Keratinocyte (primary cell): ENCODE measurements at regions not wholly inside any gene's neighbourhood (a gene's known extent, or its start where the extent isn't known, plus 50 kb on each side); places are given as distances from the start of the nearest gene placed in this dataset.

Source experiments
- DNase-seq: peaks from one replicate; pipeline ENCODE4 v3.0.0-alpha.2; 2011; ENCODE audit warnings: low read depth, missing footprints, low spot score
- FAIRE-seq: peaks from 2 replicates; lab custom pipeline; 2011; peaks lifted over from hg19 to GRCh38; lab: Jason Lieb, UNC
- H2AFZ ChIP-seq: 2 replicates; pipeline ENCODE4 v1.6.0; 2012; ENCODE audit warnings: low read length, control low read depth, inconsistent platforms; ENCODE audit not compliant: control insufficient read depth
- H3K27ac ChIP-seq: 2 replicates; pipeline ENCODE4 v1.5.1; 2011; ENCODE audit warnings: low read length; ENCODE audit not compliant: control insufficient read depth, insufficient read depth
- H3K27me3 ChIP-seq: 3 replicates; pipeline ENCODE4 v1.6.0; 2011; ENCODE audit warnings: low read length; ENCODE audit not compliant: control insufficient read depth, insufficient read depth; ENCODE audit errors: extremely low read depth
- H3K36me3 ChIP-seq, 2 experiments: 2 replicates in 1 of 2; 3 replicates in 1 of 2; pipeline ENCODE4 v1.5.1; 2011; ENCODE audit warnings: low read length in 2 of 2, mild to moderate bottlenecking in 1 of 2; ENCODE audit not compliant: control insufficient read depth in 2 of 2, insufficient read depth in 2 of 2; ENCODE audit errors: extremely low read depth in 1 of 2
- H3K4me1 ChIP-seq: 3 replicates; pipeline ENCODE4 v1.5.1; 2011; ENCODE audit warnings: low read length; ENCODE audit not compliant: control insufficient read depth, insufficient read depth; ENCODE audit errors: extremely low read depth
- H3K4me2 ChIP-seq: 3 replicates; pipeline ENCODE4 v1.6.0; 2011; ENCODE audit warnings: low read depth, low read length; ENCODE audit not compliant: control insufficient read depth, insufficient read depth; ENCODE audit errors: extremely low read depth
- H3K4me3 ChIP-seq, 3 experiments: fragments of 200-600 bp in 1 of 3; sonication (generic) in 1 of 3; 2 replicates in 2 of 3; 3 replicates in 1 of 3; pipeline ENCODE4 v1.5.1; 2011 to 2016; ENCODE audit warnings: low read length in 3 of 3, mild to moderate bottlenecking in 3 of 3, control low read depth in 2 of 3, inconsistent platforms in 1 of 3, low read depth in 1 of 3, mixed read lengths in 1 of 3, mixed run types in 1 of 3, moderate library complexity in 1 of 3; ENCODE audit not compliant: control insufficient read depth in 2 of 3, insufficient read depth in 2 of 3; ENCODE audit errors: extremely low read depth in 1 of 3
- H3K79me2 ChIP-seq: 2 replicates; pipeline ENCODE4 v1.6.0; 2012; ENCODE audit warnings: low read length; ENCODE audit not compliant: control insufficient read depth, insufficient read depth
- H3K9ac ChIP-seq: 3 replicates; pipeline ENCODE4 v1.6.0; 2011; ENCODE audit warnings: low read length; ENCODE audit not compliant: control insufficient read depth, insufficient read depth; ENCODE audit errors: extremely low read depth
- H3K9me1 ChIP-seq: 3 replicates; pipeline ENCODE4 v1.6.0; 2011; ENCODE audit warnings: low read length; ENCODE audit not compliant: control insufficient read depth, insufficient read depth; ENCODE audit errors: extremely low read depth
- H3K9me3 ChIP-seq: 2 replicates; pipeline ENCODE4 v1.5.1; 2012; ENCODE audit warnings: low read depth, low read length; ENCODE audit not compliant: control insufficient read depth
- H4K20me1 ChIP-seq: 3 replicates; pipeline ENCODE4 v1.6.0; 2011; ENCODE audit warnings: low read length; ENCODE audit not compliant: control insufficient read depth, insufficient read depth; ENCODE audit errors: extremely low read depth
- EZH2 ChIP-seq: IDR thresholded peaks from one replicate; pipeline ENCODE4 v1.6.1; 2012; ENCODE audit warnings: inconsistent platforms, mild to moderate bottlenecking, low read length, moderate library complexity
- dilution Hi-C: fragments of 300-500 bp; cut with MboI; formaldehyde crosslinking; loops from one replicate; pipeline ENCODE4 v1.7.0; 2020; ENCODE audit warnings: low sequenced_read_pairs; ENCODE audit not compliant: extremely low pct_ligation_motif_present
- TF ChIP-seq, protein P1 (sequence below), 3 experiments: IDR thresholded peaks in 1 of 3; conservative IDR thresholded peaks in 1 of 3; optimal IDR thresholded peaks in 1 of 3; 2 replicates in 2 of 3; 3 replicates in 1 of 3; pipeline versions ENCODE3 to v1.5.1; 2011; ENCODE audit warnings: low read length in 3 of 3, mild to moderate bottlenecking in 3 of 3, moderate library complexity in 2 of 3, control low read depth in 1 of 3, inconsistent platforms in 1 of 3; ENCODE audit not compliant: insufficient read depth in 2 of 3; ENCODE audit errors: extremely low read depth in 1 of 3

- Histone ChIP-seq H3K4me2 (no peak overlapping the region), H3K9ac (no peak overlapping the region), H3K4me1 (no peaks in the 10 kb centered on the region), H3K27me3 (no peaks in the 10 kb centered on the region), H2AFZ (no peak overlapping the region), H4K20me1 (no peaks in the 10 kb centered on the region), H3K4me3 (no peak overlapping the region), H3K9me1 (no peaks in the 10 kb centered on the region), H3K36me3 (no peaks in the 10 kb centered on the region), H3K79me2 (no peaks in the 10 kb centered on the region), H3K9me3 (peaks cover 18% of the 10 kb centered on the region), H3K27ac (no peak overlapping the region)
- TF ChIP-seq EZH2 = no peak
- TF ChIP-seq, protein P1, sequence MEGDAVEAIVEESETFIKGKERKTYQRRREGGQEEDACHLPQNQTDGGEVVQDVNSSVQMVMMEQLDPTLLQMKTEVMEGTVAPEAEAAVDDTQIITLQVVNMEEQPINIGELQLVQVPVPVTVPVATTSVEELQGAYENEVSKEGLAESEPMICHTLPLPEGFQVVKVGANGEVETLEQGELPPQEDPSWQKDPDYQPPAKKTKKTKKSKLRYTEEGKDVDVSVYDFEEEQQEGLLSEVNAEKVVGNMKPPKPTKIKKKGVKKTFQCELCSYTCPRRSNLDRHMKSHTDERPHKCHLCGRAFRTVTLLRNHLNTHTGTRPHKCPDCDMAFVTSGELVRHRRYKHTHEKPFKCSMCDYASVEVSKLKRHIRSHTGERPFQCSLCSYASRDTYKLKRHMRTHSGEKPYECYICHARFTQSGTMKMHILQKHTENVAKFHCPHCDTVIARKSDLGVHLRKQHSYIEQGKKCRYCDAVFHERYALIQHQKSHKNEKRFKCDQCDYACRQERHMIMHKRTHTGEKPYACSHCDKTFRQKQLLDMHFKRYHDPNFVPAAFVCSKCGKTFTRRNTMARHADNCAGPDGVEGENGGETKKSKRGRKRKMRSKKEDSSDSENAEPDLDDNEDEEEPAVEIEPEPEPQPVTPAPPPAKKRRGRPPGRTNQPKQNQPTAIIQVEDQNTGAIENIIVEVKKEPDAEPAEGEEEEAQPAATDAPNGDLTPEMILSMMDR (optimal IDR thresholded peaks at IDR 0.05 in 1 of 3, IDR thresholded peaks at IDR 0.05 in 1 of 3, conservative IDR thresholded peaks at IDR 0.05 in 1 of 3; ENCODE audit: extremely low read depth in 1 of 3, insufficient read depth in 2 of 3, low read length in 3 of 3) = no peak
- no peak for DNase-seq
- dilution Hi-C loops = no loop called here
- FAIRE-seq = no peak
These were observed 443.2 kb upstream of the FRG1 start for GRCh38 chr4:189497516-189497915.

- Histone ChIP-seq H3K9me3 (peaks cover 18% of the 10 kb centered on the region), H3K9me1 (no peaks in the 10 kb centered on the region), H3K4me1 (no peaks in the 10 kb centered on the region), H3K27me3 (no peaks in the 10 kb centered on the region), H3K36me3 (no peaks in the 10 kb centered on the region), H4K20me1 (no peaks in the 10 kb centered on the region), H3K27ac (no peak overlapping the region), H3K79me2 (no peaks in the 10 kb centered on the region), H2AFZ (no peak overlapping the region), H3K9ac (no peak overlapping the region), H3K4me3 (no peak overlapping the region), H3K4me2 (no peak overlapping the region)
- TF ChIP-seq, protein P1 (optimal IDR thresholded peaks at IDR 0.05 in 1 of 3, IDR thresholded peaks at IDR 0.05 in 1 of 3, conservative IDR thresholded peaks at IDR 0.05 in 1 of 3; ENCODE audit: extremely low read depth in 1 of 3, insufficient read depth in 2 of 3, low read length in 3 of 3) = no peak
- no peak for TF ChIP-seq EZH2
- dilution Hi-C loops = no loop called here
- DNase-seq = no peak
- FAIRE-seq = no peak
These were observed 442.7 kb upstream of the FRG1 start for GRCh38 chr4:189497996-189498395.
